SK-N-SH (cell line): ENCODE measurements at regions not wholly inside any gene's neighbourhood (a gene's known extent, or its start where the extent isn't known, plus 50 kb on each side); places are given as distances from the start of the nearest gene placed in this dataset.

ENCODE experiments used
- CTCF ChIA-PET: fragments of 300-600, 350-600 bp; formaldehyde crosslinking; extraction: SDS; loops from one replicate; lab custom pipeline; 2021; lab: Yijun Ruan, JAX
- POLR2A ChIA-PET: fragments of 350-600 bp; sonication (Branson Sonifier 250); formaldehyde crosslinking; extraction: SDS; loops from one replicate; lab custom pipeline; 2020; ENCODE audit warnings: antibody characterized with exemption, inconsistent platforms; lab: Yijun Ruan, JAX
- DNase-seq: peaks from one replicate; pipeline ENCODE4 v3.0.0; 2012
- H2AFZ ChIP-seq: fragments of 200-600 bp; sonication (generic); 2 replicates; pipeline ENCODE4 v1.8.1; 2016; ENCODE audit warnings: antibody characterized with exemption, mild to moderate bottlenecking, low read depth
- H3F3A ChIP-seq: fragments of 200-600 bp; sonication (generic); replicated peaks from 2 replicates; pipeline ENCODE3; 2016; ENCODE audit warnings: antibody characterized with exemption, mild to moderate bottlenecking; ENCODE audit not compliant: insufficient read depth
- H3K27ac ChIP-seq, 2 experiments: fragments of 200-500 bp in 1 of 2; fragments of 200-600 bp in 1 of 2; sonication (Bioruptor generic) in 1 of 2; sonication (generic), shearing (Covaris generic) in 1 of 2; 2 replicates each; pipeline versions ENCODE4 v1.5.1 to v1.6.1; 2014 to 2016; ENCODE audit warnings: low read depth in 2 of 2, inconsistent platforms in 1 of 2, low read length in 1 of 2, mild to moderate bottlenecking in 1 of 2, mixed read lengths in 1 of 2
- H3K27me3 ChIP-seq: fragments of 200-600 bp; sonication (generic), shearing (Covaris generic); 2 replicates; pipeline ENCODE4 v1.6.1; 2016; ENCODE audit warnings: mixed run types; ENCODE audit not compliant: insufficient read depth
- H3K36me3 ChIP-seq, 2 experiments: fragments of 200-500 bp in 1 of 2; fragments of 200-600 bp in 1 of 2; sonication (Bioruptor generic) in 1 of 2; sonication (generic) in 1 of 2; replicated peaks in 1 of 2; 2 replicates each; pipeline versions ENCODE3 to v1.5.1; 2014 to 2016; ENCODE audit warnings: low read length in 1 of 2, mild to moderate bottlenecking in 1 of 2; ENCODE audit not compliant: insufficient read depth in 2 of 2, control insufficient read depth in 1 of 2
- H3K4me1 ChIP-seq, 2 experiments: fragments of 200-500 bp in 1 of 2; fragments of 200-600 bp in 1 of 2; sonication (Bioruptor generic) in 1 of 2; sonication (generic), shearing (Covaris generic) in 1 of 2; 2 replicates each; pipeline versions ENCODE4 v1.5.1 to v1.6.1; 2014 to 2016; ENCODE audit warnings: low read depth in 1 of 2, low read length in 1 of 2, mixed run types in 1 of 2; ENCODE audit not compliant: insufficient read depth in 2 of 2, control insufficient read depth in 1 of 2
- H3K4me2 ChIP-seq: fragments of 200-600 bp; sonication (generic), shearing (Covaris generic); 2 replicates; pipeline ENCODE4 v1.6.1; 2017; ENCODE audit warnings: mixed run types
- H3K4me3 ChIP-seq, 2 experiments: fragments of 200-500 bp in 1 of 2; fragments of 200-600 bp in 1 of 2; sonication (Bioruptor generic) in 1 of 2; sonication (generic), shearing (Covaris generic) in 1 of 2; 2 replicates each; pipeline versions ENCODE4 v1.5.1 to v1.8.1; 2014 to 2016; ENCODE audit warnings: low read depth in 2 of 2, inconsistent platforms in 1 of 2, low read length in 1 of 2, mild to moderate bottlenecking in 1 of 2, mixed read lengths in 1 of 2, moderate library complexity in 1 of 2
- H3K79me2 ChIP-seq: fragments of 200-600 bp; sonication (generic); 2 replicates; pipeline ENCODE4 v1.8.1; 2017; ENCODE audit warnings: mild to moderate bottlenecking; ENCODE audit not compliant: insufficient read depth
- H3K9ac ChIP-seq: fragments of 200-600 bp; sonication (generic); 2 replicates; pipeline ENCODE4 v1.6.1; 2017; ENCODE audit warnings: mixed run types
- H3K9me2 ChIP-seq: fragments of 200-600 bp; sonication (generic); 2 replicates; pipeline ENCODE4 v1.6.1; 2017; ENCODE audit warnings: mixed run types
- H3K9me3 ChIP-seq: fragments of 200-600 bp; sonication (generic); 2 replicates; pipeline ENCODE4 v1.6.1; 2017; ENCODE audit warnings: mixed run types, mild to moderate bottlenecking, moderate library complexity
- H4K20me1 ChIP-seq: fragments of 200-600 bp; sonication (generic); 2 replicates; pipeline ENCODE4 v1.6.1; 2017; ENCODE audit warnings: mild to moderate bottlenecking, mixed run types; ENCODE audit not compliant: insufficient read depth
- CHD2 ChIP-seq: fragments of 150-350 bp; IDR thresholded peaks from 2 replicates; pipeline ENCODE4 v1.6.1; 2018; ENCODE audit warnings: low read length; ENCODE audit not compliant: partially characterized antibody
- FOSL2 ChIP-seq: IDR thresholded peaks from 2 replicates; pipeline ENCODE4 v1.4.0; 2012; ENCODE audit warnings: low read depth, mild to moderate bottlenecking, moderate library complexity, borderline replicate concordance
- FOXM1 ChIP-seq: IDR thresholded peaks from 2 replicates; pipeline ENCODE4 v1.4.0; 2012; ENCODE audit warnings: low read depth, mild to moderate bottlenecking
- GABPA ChIP-seq: IDR thresholded peaks from 2 replicates; pipeline ENCODE4 v1.4.0; 2012; ENCODE audit warnings: low read depth, mild to moderate bottlenecking
- GATA2 ChIP-seq: sonication (generic); formaldehyde crosslinking; IDR thresholded peaks from 2 replicates; pipeline ENCODE4 v1.5.0; 2020; ENCODE audit warnings: mild to moderate bottlenecking, missing genetic modification reagents
- MEF2A ChIP-seq: IDR thresholded peaks from 2 replicates; pipeline ENCODE4 v1.4.0; 2012; ENCODE audit warnings: low read depth, borderline replicate concordance
- MXI1 ChIP-seq: IDR thresholded peaks from 2 replicates; pipeline ENCODE4 v1.6.1; 2012; ENCODE audit warnings: mild to moderate bottlenecking, low read depth, low read length, improper control_type of control experiment
- NFIC ChIP-seq: IDR thresholded peaks from 2 replicates; pipeline ENCODE4 v1.4.0; 2012; ENCODE audit warnings: borderline replicate concordance
- NRF1 ChIP-seq: IDR thresholded peaks from 2 replicates; pipeline ENCODE4 v1.6.1; 2012; ENCODE audit warnings: low read depth, mild to moderate bottlenecking, low read length
- POLR2AphosphoS5 ChIP-seq: IDR thresholded peaks from 2 replicates; pipeline ENCODE4 v1.6.1; 2012; ENCODE audit warnings: low read depth, low read length
- RCOR1 ChIP-seq: fragments of 150-350 bp; IDR thresholded peaks from 2 replicates; pipeline ENCODE4 v1.6.1; 2017; ENCODE audit warnings: antibody characterized with exemption, low read length
- RFX5 ChIP-seq: IDR thresholded peaks from 2 replicates; pipeline ENCODE4 v1.6.1; 2012; ENCODE audit warnings: mild to moderate bottlenecking, improper control_type of control experiment, low read length
- SIN3A ChIP-seq: IDR thresholded peaks from 2 replicates; pipeline ENCODE4 v1.6.1; 2012; ENCODE audit warnings: low read depth, mild to moderate bottlenecking, low read length, moderate library complexity, borderline replicate concordance
- SMC3 ChIP-seq: IDR thresholded peaks from 2 replicates; pipeline ENCODE4 v1.6.1; 2012; ENCODE audit warnings: low read depth, low read length, improper control_type of control experiment
- TAF1 ChIP-seq: IDR thresholded peaks from 2 replicates; pipeline ENCODE4 v1.6.1; 2012; ENCODE audit warnings: low read depth, mild to moderate bottlenecking, low read length, moderate library complexity, borderline replicate concordance
- TCF12 ChIP-seq: IDR thresholded peaks from 2 replicates; pipeline ENCODE4 v1.4.0; 2012
- TEAD4 ChIP-seq: IDR thresholded peaks from 2 replicates; pipeline ENCODE4 v1.4.0; 2012; ENCODE audit warnings: mild to moderate bottlenecking, borderline replicate concordance; ENCODE audit not compliant: insufficient read depth
- YY1 ChIP-seq: IDR thresholded peaks from 2 replicates; pipeline ENCODE4 v1.4.0; 2012; ENCODE audit warnings: low read depth, mild to moderate bottlenecking
- WGBS: methylation state at CpG from one replicate; pipeline ENCODE4 v1.1.6; 2017; ENCODE audit warnings: low lambda C conversion rate; 5-methylcytosine and 5-hydroxymethylcytosine counted together
- TF ChIP-seq, protein P1 (sequence below): fragments of 150-350 bp; IDR thresholded peaks from 2 replicates; pipeline ENCODE4 v1.6.1; 2016; ENCODE audit warnings: mild to moderate bottlenecking, low read depth, low read length
- TF ChIP-seq, protein P2 (sequence below): IDR thresholded peaks from 2 replicates; pipeline ENCODE4 v1.4.0; 2012; ENCODE audit warnings: low read depth
- TF ChIP-seq, protein P3 (sequence below): IDR thresholded peaks from 2 replicates; pipeline ENCODE4; 2012
- TF ChIP-seq, protein P4 (sequence below): IDR thresholded peaks from 2 replicates; pipeline ENCODE4 v1.4.0; 2012; ENCODE audit warnings: low read depth, borderline replicate concordance
- TF ChIP-seq, protein P5 (sequence below): fragments of 200-600 bp; sonication (generic); IDR thresholded peaks from 2 replicates; pipeline ENCODE4 v1.6.1; 2017; ENCODE audit warnings: antibody characterized with exemption, mild to moderate bottlenecking, moderate library complexity

DNA sequence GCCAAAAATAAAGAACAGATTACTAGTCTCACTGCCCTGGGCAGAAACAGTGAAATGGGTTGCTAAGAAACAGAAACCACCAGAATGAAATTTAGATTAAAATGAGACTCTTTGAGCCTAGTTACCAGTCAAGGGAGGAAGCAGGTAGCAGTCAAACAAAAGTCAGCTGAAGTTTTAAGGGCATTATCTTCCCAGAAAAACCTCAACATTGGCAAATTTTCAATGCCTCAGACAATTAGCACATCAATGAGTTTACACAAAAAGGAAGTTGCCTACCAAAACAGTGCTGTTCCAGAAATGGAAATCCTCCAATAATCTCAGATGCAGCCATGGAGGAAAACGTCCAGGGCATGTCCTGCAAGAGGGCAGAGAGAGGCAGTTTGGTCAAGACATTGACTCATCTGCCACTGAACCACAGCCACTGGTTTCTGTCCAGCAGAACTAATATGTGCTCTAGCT is 399.7 kb upstream of the ADGRB3 start:
- Histone ChIP-seq H3K4me3 (no peak overlapping the region), H2AFZ (no peak overlapping the region), H3K9me2 (no peaks in the 10 kb centered on the region), H3K4me2 (no peak overlapping the region), H3K9me3 (no peaks in the 10 kb centered on the region), H3K27ac (no peak overlapping the region), H3K36me3 (no peaks in the 10 kb centered on the region), H3F3A (no peaks in the 10 kb centered on the region)
- POLR2A ChIA-PET = no interaction called here
- TF ChIP-seq TAF1 (no peak), MEF2A (no peak), RFX5 (no peak), FOXM1 (no peak), TEAD4 (no peak), CHD2 (no peak), TCF12 (no peak), SMC3 (no peak), FOSL2 (no peak), POLR2AphosphoS5 (no peak), NRF1 (no peak)
- TF ChIP-seq, protein P1, sequence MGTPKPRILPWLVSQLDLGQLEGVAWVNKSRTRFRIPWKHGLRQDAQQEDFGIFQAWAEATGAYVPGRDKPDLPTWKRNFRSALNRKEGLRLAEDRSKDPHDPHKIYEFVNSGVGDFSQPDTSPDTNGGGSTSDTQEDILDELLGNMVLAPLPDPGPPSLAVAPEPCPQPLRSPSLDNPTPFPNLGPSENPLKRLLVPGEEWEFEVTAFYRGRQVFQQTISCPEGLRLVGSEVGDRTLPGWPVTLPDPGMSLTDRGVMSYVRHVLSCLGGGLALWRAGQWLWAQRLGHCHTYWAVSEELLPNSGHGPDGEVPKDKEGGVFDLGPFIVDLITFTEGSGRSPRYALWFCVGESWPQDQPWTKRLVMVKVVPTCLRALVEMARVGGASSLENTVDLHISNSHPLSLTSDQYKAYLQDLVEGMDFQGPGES = no peak
- TF ChIP-seq, protein P2, sequence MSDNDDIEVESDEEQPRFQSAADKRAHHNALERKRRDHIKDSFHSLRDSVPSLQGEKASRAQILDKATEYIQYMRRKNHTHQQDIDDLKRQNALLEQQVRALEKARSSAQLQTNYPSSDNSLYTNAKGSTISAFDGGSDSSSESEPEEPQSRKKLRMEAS = no peak
- TF ChIP-seq, all 33 proteins: peak for 0
- no peak overlapping the region for H3K9ac ChIP-seq
- H3K27me3 ChIP-seq = no peaks in the 10 kb centered on the region
- CTCF ChIA-PET = interaction anchor here (1.0 to 1.1 kb wide), 2 partner anchors 15 to 32 kb away, joined by 3 read pairs; no protein-coding TSS in a partner anchor
- H3K4me1 ChIP-seq = peaks cover 0 to 1% of the 10 kb centered on the region in 2 experiments; a peak in 1 of 4 replicates
- no peak for DNase-seq
- 9% methylated on average over 1 of the region's 1 CpG for WGBS
- no peaks in the 10 kb centered on the region for H4K20me1 ChIP-seq
- H3K79me2 ChIP-seq = no peaks in the 10 kb centered on the region

DNA sequence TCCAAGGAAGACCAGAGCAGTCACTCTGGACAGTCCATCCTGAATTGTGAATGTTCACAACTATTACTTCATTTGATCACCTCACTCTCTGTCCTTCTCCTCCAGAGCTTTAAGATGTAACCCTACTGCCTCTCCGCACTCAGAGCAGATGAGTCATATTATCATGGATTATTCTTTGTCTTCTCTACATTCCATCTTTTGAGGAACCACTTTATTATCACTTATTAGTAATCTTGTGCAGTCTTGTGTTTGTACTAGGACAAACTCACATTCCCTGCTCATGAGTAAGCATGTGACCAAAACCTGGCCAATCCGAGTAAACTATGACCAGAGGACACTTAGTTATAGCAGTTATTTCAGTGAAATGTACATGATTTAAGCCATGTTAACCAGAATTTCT is 401.5 kb upstream of the ADGRB3 start:
- WGBS = 23% methylated on average over 2 of the region's 2 CpGs
- H3K36me3 ChIP-seq = no peaks in the 10 kb centered on the region
- H2AFZ ChIP-seq = no peak overlapping the region
- no peaks in the 10 kb centered on the region for H3K79me2 ChIP-seq
- ChIA-PET POLR2A (no interaction called here), CTCF (no interaction called here)
- H3F3A ChIP-seq = no peaks in the 10 kb centered on the region
- no peak overlapping the region for H3K9ac ChIP-seq
- no peaks in the 10 kb centered on the region for H3K9me2 ChIP-seq
- H4K20me1 ChIP-seq = no peaks in the 10 kb centered on the region
- H3K9me3 ChIP-seq = no peaks in the 10 kb centered on the region
- H3K27ac ChIP-seq = no peak overlapping the region
- H3K27me3 ChIP-seq = no peaks in the 10 kb centered on the region
- H3K4me2 ChIP-seq = no peak overlapping the region
- peaks cover 0 to 4% of the 10 kb centered on the region in 2 experiments; a peak in 1 of 4 replicates for H3K4me1 ChIP-seq
- no peak overlapping the region for H3K4me3 ChIP-seq
- no peak for DNase-seq
- no peak for TF ChIP-seq POLR2AphosphoS5
- TF ChIP-seq, protein P3, sequence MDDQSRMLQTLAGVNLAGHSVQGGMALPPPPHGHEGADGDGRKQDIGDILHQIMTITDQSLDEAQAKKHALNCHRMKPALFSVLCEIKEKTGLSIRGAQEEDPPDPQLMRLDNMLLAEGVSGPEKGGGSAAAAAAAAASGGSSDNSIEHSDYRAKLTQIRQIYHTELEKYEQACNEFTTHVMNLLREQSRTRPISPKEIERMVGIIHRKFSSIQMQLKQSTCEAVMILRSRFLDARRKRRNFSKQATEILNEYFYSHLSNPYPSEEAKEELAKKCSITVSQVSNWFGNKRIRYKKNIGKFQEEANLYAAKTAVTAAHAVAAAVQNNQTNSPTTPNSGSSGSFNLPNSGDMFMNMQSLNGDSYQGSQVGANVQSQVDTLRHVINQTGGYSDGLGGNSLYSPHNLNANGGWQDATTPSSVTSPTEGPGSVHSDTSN = no peak
- TF ChIP-seq GATA2 (CRISPR knock-in tag) = no peak
- TF ChIP-seq SIN3A = no peak
- no peak for TF ChIP-seq TCF12
- TF ChIP-seq NFIC = no peak
- no peak for TF ChIP-seq GABPA
- no peak for TF ChIP-seq MXI1
- no peak for TF ChIP-seq YY1
- no peak for TF ChIP-seq NRF1
- TF ChIP-seq TEAD4 = no peak
- no peak for TF ChIP-seq RCOR1
- TF ChIP-seq, protein P4, sequence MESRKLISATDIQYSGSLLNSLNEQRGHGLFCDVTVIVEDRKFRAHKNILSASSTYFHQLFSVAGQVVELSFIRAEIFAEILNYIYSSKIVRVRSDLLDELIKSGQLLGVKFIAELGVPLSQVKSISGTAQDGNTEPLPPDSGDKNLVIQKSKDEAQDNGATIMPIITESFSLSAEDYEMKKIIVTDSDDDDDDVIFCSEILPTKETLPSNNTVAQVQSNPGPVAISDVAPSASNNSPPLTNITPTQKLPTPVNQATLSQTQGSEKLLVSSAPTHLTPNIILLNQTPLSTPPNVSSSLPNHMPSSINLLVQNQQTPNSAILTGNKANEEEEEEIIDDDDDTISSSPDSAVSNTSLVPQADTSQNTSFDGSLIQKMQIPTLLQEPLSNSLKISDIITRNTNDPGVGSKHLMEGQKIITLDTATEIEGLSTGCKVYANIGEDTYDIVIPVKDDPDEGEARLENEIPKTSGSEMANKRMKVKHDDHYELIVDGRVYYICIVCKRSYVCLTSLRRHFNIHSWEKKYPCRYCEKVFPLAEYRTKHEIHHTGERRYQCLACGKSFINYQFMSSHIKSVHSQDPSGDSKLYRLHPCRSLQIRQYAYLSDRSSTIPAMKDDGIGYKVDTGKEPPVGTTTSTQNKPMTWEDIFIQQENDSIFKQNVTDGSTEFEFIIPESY = no peak
- TF ChIP-seq, protein P5, sequence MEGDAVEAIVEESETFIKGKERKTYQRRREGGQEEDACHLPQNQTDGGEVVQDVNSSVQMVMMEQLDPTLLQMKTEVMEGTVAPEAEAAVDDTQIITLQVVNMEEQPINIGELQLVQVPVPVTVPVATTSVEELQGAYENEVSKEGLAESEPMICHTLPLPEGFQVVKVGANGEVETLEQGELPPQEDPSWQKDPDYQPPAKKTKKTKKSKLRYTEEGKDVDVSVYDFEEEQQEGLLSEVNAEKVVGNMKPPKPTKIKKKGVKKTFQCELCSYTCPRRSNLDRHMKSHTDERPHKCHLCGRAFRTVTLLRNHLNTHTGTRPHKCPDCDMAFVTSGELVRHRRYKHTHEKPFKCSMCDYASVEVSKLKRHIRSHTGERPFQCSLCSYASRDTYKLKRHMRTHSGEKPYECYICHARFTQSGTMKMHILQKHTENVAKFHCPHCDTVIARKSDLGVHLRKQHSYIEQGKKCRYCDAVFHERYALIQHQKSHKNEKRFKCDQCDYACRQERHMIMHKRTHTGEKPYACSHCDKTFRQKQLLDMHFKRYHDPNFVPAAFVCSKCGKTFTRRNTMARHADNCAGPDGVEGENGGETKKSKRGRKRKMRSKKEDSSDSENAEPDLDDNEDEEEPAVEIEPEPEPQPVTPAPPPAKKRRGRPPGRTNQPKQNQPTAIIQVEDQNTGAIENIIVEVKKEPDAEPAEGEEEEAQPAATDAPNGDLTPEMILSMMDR = no peak
